Activated CD4-positive, alpha-beta memory T cell treated with anti-CD3 and anti-CD28 coated beads for 36 hours (primary cell): ENCODE measurements at regions not wholly inside any gene's neighbourhood (a gene's known extent, or its start where the extent isn't known, plus 50 kb on each side); places are given as distances from the start of the nearest gene placed in this dataset.

ENCODE experiments used
- CTCF ChIA-PET: fragments of 350-600 bp; sonication (Branson Sonifier 250); formaldehyde crosslinking; loops from one replicate; lab custom pipeline; 2021; ENCODE audit warnings: antibody characterized with exemption, inconsistent platforms; lab: Charles Lee
- POLR2A ChIA-PET: fragments of 350-600 bp; sonication (Branson Sonifier 250); formaldehyde crosslinking; loops from one replicate; lab custom pipeline; 2021; ENCODE audit warnings: antibody characterized with exemption; lab: Charles Lee
- DNase-seq: peaks from one replicate; pipeline ENCODE4 v3.0.0-alpha.2; 2020
- H3K27ac Mint-ChIP-seq: one replicate; pipeline ENCODE4 v1.8.0; 2021; ENCODE audit warnings: mixed read lengths
- H3K27me3 Mint-ChIP-seq: one replicate; pipeline ENCODE4 v1.8.0; 2021; ENCODE audit warnings: mixed read lengths
- H3K36me3 Mint-ChIP-seq: one replicate; pipeline ENCODE4 v1.8.0; 2021; ENCODE audit warnings: mixed read lengths
- H3K4me1 Mint-ChIP-seq: one replicate; pipeline ENCODE4 v1.8.0; 2021; ENCODE audit warnings: low read depth, mixed read lengths
- H3K4me3 Mint-ChIP-seq: one replicate; pipeline ENCODE4 v1.8.0; 2021; ENCODE audit warnings: mild to moderate bottlenecking, mixed read lengths
- H3K9me3 Mint-ChIP-seq: one replicate; pipeline ENCODE4 v1.8.0; 2021; ENCODE audit warnings: mixed read lengths
- intact Hi-C: fragments of 100-400 bp; cut with micrococcal nuclease; formaldehyde crosslinking; loops from one replicate; pipeline ENCODE4 v1.15.1; 2023

DNA sequence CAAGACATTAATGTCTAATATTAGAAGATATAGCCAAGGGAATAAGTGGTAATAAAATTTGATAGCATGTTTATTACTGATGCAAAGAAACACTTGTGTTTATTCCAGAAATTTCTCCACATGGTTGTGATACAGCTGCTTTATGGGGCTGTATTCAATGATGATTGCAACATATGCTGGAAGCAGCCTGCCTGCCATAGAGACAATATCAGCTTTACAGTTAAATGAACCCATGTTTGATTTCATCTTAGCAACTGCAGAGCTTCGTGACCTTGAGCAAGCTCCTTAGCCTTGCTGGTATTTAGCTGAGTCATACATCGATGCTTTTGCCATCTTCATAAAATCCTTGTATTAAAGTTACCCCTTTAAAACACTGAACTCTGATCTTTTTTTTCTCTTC, 168.1 kb upstream of the STAC start:
- no peak for DNase-seq
- no peak overlapping the region for H3K4me3 Mint-ChIP-seq
- no peaks in the 10 kb centered on the region for H3K4me1 Mint-ChIP-seq
- intact Hi-C loops, result no loop called here
- ChIA-PET POLR2A (no interaction called here), CTCF (no interaction called here)
- no peaks in the 10 kb centered on the region for H3K9me3 Mint-ChIP-seq
- no peak overlapping the region for H3K27ac Mint-ChIP-seq
- H3K36me3 Mint-ChIP-seq, result no peaks in the 10 kb centered on the region
- no peaks in the 10 kb centered on the region for H3K27me3 Mint-ChIP-seq

DNA sequence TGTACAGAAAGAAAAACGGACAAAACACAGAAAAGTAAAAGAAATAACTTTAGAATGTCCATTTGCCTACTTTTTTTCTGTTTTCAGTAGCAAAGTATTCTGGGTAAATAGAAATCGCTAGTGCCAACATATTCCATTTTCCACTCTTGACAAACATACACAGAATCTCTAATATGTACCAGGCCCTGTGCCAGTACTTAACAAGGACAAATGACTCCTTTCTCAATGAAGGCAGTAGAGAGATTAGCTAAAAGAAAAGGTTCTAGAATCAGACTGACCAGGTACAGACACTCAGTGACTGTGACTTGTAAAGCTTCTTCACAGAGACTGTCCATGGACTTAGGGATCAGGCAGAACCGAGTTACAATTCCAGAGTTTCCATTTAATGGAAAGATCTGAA, 165.8 kb upstream of the STAC start:
- Mint-ChIP-seq H3K4me3 (no peak overlapping the region), H3K9me3 (no peaks in the 10 kb centered on the region), H3K4me1 (no peaks in the 10 kb centered on the region), H3K27me3 (no peaks in the 10 kb centered on the region), H3K27ac (no peak overlapping the region), H3K36me3 (no peaks in the 10 kb centered on the region)
- intact Hi-C loops, result no loop called here
- no peak for DNase-seq
- ChIA-PET POLR2A (no interaction called here), CTCF (no interaction called here)

DNA sequence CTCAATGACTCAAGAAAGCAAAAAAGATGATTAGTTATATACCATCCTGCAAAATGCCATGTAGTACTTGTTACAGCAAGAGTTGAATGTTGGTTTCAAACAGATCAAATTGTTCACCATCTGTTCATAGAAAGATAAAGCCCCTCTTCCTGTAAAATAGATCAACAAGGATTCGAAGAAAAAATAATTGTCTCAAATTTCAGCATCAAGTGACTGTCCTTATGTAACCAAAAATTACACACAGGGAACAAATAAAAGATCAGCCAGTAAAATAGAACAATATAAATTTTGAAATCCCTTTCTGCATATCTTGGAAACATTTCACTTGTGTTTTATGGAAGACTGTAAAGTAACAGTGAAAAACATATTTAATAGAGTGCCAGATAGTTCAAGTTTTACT, 165.1 kb upstream of the STAC start:
- H3K27me3 Mint-ChIP-seq, result no peaks in the 10 kb centered on the region
- H3K36me3 Mint-ChIP-seq, result no peaks in the 10 kb centered on the region
- intact Hi-C loops, result no loop called here
- POLR2A ChIA-PET, result no interaction called here
- H3K4me1 Mint-ChIP-seq, result no peaks in the 10 kb centered on the region
- no peaks in the 10 kb centered on the region for H3K9me3 Mint-ChIP-seq
- CTCF ChIA-PET, result no interaction called here
- DNase-seq, result no peak
- H3K4me3 Mint-ChIP-seq, result no peak overlapping the region
- H3K27ac Mint-ChIP-seq, result no peak overlapping the region

DNA sequence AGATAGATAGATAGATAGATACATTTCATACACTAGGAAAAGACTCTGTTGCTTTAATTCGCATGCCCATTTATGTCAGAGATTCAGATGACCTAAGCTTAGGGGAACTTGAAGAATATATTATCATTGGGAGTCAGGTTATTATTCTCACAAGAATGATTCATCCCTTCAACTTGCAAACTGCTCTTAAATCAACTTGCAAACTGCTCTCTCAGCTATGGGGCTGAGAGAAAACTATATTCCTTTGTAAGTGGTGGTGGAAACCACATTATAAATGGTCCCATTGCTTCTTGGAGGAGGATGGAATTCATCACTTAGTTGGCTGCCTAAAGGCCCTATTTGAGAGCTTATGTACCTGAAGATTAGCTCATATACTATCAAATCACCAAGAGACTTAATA, 160.9 kb upstream of the STAC start:
- H3K27me3 Mint-ChIP-seq, result no peaks in the 10 kb centered on the region
- POLR2A ChIA-PET, result no interaction called here
- intact Hi-C loops, result no loop called here

DNA sequence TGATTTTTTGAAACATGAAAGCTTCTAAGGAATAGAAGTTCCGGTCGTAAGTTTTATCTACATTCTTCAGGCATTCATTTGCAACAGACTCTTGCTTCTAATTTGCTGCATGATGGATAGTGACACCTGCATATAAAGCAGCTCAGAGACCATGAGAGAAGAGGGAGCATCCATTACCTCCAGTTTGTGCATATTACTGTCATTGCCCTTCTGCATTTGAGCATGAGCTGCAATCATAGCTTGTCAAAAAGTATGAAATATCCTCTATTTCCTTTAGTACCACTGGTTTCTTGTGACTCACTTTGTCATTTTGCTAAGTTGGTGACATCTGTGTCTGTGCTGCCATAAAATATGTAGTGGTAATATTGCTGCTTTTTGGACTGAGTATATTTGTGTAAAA, 160.1 kb upstream of the STAC start:
- Mint-ChIP-seq H3K27me3 (peaks cover under 1% of the 10 kb centered on the region), H3K36me3 (no peaks in the 10 kb centered on the region), H3K27ac (no peak overlapping the region), H3K4me3 (no peak overlapping the region), H3K9me3 (peaks cover 1% of the 10 kb centered on the region), H3K4me1 (no peaks in the 10 kb centered on the region)
- POLR2A ChIA-PET, result no interaction called here
- no peak for DNase-seq
- intact Hi-C loops, result no loop called here
- CTCF ChIA-PET, result no interaction called here

More for the DNA sequence above, 160.9 kb upstream of the STAC start:
- Mint-ChIP-seq H3K36me3 (no peaks in the 10 kb centered on the region), H3K4me3 (no peak overlapping the region), H3K4me1 (no peaks in the 10 kb centered on the region), H3K9me3 (no peaks in the 10 kb centered on the region), H3K27ac (no peak overlapping the region)
- DNase-seq, result no peak
- CTCF ChIA-PET, result no interaction called here

DNA sequence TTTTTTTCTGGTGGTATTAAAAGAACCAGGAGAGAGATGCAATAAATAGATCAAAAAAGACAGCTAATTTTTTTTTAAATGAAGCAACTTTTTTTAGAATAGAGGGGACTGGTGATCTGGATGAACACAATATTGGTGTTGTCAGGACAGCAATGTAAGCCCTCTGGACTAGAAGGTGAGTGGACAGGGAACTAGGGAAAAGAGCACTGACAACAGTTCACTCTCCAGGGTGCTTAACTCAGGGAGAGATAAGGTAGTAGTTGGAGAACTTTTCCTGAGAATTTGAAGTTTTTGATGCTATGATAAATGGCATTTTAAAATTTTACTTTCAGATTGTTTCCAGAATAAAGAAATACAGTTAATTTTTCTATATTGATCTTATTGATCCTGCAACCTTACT, 158.3 kb upstream of the STAC start:
- POLR2A ChIA-PET, result no interaction called here
- H3K9me3 Mint-ChIP-seq, result peaks cover 4% of the 10 kb centered on the region
- H3K36me3 Mint-ChIP-seq, result no peaks in the 10 kb centered on the region
- CTCF ChIA-PET, result no interaction called here
- peaks cover 2% of the 10 kb centered on the region for H3K27me3 Mint-ChIP-seq
- H3K27ac Mint-ChIP-seq, result no peak overlapping the region
- H3K4me3 Mint-ChIP-seq, result no peak overlapping the region
- no peak for DNase-seq
- H3K4me1 Mint-ChIP-seq, result no peaks in the 10 kb centered on the region
- intact Hi-C loops, result no loop called here

DNA sequence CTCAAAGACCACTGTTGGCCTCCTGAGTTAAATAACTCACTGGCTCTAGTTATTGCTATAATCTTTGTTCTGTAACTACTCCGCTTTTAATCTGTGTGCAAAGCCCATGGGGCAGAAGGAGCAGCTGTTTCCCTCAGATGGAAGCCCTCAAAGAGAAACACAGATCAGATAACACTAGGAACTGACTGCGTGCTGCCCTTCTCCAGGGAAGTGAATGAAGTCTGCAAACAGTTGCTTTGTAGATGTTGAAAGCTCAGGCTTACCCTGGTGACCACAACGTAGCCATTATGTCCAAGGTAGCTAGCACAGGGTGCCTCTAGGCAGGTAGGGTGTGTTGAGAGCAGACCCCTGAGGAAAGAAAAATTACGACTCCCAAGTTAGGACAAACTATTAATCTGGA, 152.3 kb upstream of the STAC start:
- no peaks in the 10 kb centered on the region for H3K36me3 Mint-ChIP-seq
- H3K27ac Mint-ChIP-seq, result no peak overlapping the region
- H3K4me1 Mint-ChIP-seq, result no peaks in the 10 kb centered on the region
- no peak for DNase-seq
- H3K4me3 Mint-ChIP-seq, result no peak overlapping the region
- intact Hi-C loops, result no loop called here
- H3K9me3 Mint-ChIP-seq, result peaks cover 4% of the 10 kb centered on the region
- H3K27me3 Mint-ChIP-seq, result peaks cover 2% of the 10 kb centered on the region
- POLR2A ChIA-PET, result no interaction called here
- CTCF ChIA-PET, result no interaction called here

DNA sequence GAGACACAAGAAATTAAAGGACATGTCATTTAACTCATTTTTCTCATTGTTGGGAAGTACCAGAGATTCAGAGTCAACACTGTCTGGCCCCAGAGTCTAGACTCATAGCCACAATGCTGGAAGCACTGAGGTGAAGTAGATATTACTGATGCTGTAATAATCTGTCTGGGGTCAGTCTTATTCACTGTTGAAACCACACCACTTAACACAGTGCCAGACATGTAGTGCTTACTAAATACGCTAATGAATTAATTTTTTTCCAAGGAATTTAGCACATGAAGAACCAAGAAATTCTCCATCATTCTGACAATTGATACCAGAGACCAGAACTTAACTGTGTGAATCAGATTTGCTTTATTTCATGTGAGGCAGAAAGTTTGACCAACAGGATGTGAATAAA, 150.8 kb upstream of the STAC start:
- H3K27me3 Mint-ChIP-seq, result peaks cover 2% of the 10 kb centered on the region
- CTCF ChIA-PET, result no interaction called here
- H3K4me3 Mint-ChIP-seq, result no peak overlapping the region
- no peaks in the 10 kb centered on the region for H3K4me1 Mint-ChIP-seq
- H3K36me3 Mint-ChIP-seq, result no peaks in the 10 kb centered on the region
- DNase-seq, result no peak
- POLR2A ChIA-PET, result no interaction called here
- H3K27ac Mint-ChIP-seq, result no peak overlapping the region
- intact Hi-C loops, result no loop called here
- peaks cover 4% of the 10 kb centered on the region for H3K9me3 Mint-ChIP-seq

DNA sequence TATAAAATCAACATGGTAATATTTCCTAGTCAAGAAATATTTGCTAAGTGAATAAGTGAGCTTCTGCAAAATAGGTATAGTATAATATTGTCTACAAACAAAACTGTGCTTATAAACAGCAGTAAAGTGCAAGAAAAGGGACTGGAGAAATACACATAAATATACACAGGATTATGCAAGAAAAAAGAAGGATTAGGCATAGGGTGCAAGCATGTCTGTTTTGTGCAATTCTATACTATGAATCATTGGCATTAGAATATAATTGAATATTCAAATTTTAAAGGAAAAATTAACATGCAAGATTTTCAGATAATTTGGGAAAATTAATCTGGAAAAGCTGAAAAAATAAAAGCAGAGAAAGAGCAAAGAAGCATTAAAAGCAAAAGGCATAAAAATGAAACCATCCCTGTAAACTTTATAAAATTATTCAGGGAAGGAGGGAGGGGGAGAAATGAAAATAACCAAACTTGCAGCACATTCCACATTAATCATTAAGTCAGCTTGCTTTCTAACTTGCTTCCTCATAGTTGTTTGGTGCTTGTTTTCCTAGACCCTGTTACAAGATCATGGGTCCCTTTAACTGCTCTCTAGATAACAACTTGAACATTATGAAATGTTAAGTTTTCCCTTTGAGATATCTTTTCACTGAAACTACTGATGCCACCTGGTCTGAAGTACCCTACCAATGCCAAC, 147.4 kb upstream of the STAC start:
- Mint-ChIP-seq H3K4me1 (no peaks in the 10 kb centered on the region), H3K27me3 (no peaks in the 10 kb centered on the region), H3K4me3 (no peak overlapping the region), H3K36me3 (no peaks in the 10 kb centered on the region), H3K27ac (no peak overlapping the region), H3K9me3 (peaks cover 11% of the 10 kb centered on the region)
- ChIA-PET POLR2A (no interaction called here), CTCF (no interaction called here)
- no peak for DNase-seq
- intact Hi-C loops, result no loop called here

DNA sequence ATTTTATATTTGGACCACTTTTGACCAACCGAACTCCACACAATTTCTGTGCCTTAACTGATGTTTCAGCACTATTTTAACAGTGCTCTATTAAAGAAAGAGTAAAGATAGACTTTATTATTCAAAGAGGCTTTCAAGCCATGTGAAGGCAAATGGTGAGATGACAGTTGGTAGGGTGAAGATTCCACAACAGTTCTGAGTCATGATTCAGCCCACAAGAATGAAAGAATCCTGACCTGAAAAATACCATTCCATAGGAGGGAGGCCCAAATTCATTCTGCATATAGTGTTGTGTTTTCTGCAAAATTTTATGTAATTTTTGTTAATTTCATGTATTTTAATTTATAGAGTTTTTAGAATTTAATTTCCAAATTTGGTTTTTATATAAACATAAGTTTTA, 135.6 kb upstream of the STAC start:
- DNase-seq, result no peak
- no peak overlapping the region for H3K27ac Mint-ChIP-seq
- H3K36me3 Mint-ChIP-seq, result no peaks in the 10 kb centered on the region
- H3K4me1 Mint-ChIP-seq, result no peaks in the 10 kb centered on the region
- H3K27me3 Mint-ChIP-seq, result no peaks in the 10 kb centered on the region
- ChIA-PET POLR2A (no interaction called here), CTCF (no interaction called here)
- H3K4me3 Mint-ChIP-seq, result no peak overlapping the region
- H3K9me3 Mint-ChIP-seq, result no peaks in the 10 kb centered on the region
- intact Hi-C loops, result no loop called here

DNA sequence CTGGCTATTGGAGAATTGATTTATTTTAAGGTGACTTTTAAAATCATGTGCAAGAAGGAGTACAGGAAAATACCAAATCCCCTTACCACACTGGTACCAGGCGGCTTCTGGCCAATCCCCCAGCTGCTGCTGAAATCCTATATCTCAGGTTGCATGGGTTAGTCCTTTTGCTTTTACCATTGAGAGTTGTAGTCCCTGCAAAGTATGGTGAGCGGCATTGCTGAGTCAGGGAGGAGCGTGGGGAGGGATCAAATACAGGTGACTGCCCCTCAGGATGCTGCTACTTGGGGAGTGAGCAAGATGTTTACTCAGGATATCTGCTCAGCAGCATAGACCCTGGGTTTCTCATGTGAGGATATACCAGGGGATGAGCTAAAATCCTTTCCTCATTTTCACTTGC, 131.9 kb upstream of the STAC start:
- Mint-ChIP-seq H3K27me3 (no peaks in the 10 kb centered on the region), H3K4me1 (no peaks in the 10 kb centered on the region), H3K4me3 (no peak overlapping the region), H3K27ac (no peak overlapping the region), H3K9me3 (peaks cover 16% of the 10 kb centered on the region), H3K36me3 (no peaks in the 10 kb centered on the region)
- intact Hi-C loops, result no loop called here
- ChIA-PET POLR2A (no interaction called here), CTCF (no interaction called here)
- no peak for DNase-seq

DNA sequence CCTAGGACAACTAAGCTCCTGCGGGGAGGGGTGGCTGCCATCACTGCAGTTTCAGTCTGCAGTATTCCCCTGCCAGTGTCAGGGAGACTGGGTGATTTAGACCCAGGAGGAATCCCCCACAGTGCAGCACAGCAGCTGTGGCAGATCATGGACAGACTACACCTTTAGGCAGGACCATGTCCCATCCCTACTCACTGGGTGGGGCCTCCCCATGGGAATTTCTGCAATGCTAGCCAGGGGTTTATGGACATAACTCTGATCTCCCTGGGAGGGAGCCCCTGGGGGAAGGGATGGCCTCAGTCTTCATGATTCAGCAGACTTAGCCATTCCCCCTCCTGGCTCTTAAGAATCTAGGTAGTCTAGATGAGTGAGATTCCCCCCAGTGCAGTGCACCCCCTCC, 130.1 kb upstream of the STAC start:
- POLR2A ChIA-PET, result no interaction called here
- H3K27ac Mint-ChIP-seq, result no peak overlapping the region
- no peak overlapping the region for H3K4me3 Mint-ChIP-seq
- intact Hi-C loops, result no loop called here
- H3K27me3 Mint-ChIP-seq, result no peaks in the 10 kb centered on the region
- CTCF ChIA-PET, result no interaction called here
- H3K4me1 Mint-ChIP-seq, result no peaks in the 10 kb centered on the region
- H3K36me3 Mint-ChIP-seq, result no peaks in the 10 kb centered on the region
- peaks cover 23% of the 10 kb centered on the region for H3K9me3 Mint-ChIP-seq
- DNase-seq, result no peak

DNA sequence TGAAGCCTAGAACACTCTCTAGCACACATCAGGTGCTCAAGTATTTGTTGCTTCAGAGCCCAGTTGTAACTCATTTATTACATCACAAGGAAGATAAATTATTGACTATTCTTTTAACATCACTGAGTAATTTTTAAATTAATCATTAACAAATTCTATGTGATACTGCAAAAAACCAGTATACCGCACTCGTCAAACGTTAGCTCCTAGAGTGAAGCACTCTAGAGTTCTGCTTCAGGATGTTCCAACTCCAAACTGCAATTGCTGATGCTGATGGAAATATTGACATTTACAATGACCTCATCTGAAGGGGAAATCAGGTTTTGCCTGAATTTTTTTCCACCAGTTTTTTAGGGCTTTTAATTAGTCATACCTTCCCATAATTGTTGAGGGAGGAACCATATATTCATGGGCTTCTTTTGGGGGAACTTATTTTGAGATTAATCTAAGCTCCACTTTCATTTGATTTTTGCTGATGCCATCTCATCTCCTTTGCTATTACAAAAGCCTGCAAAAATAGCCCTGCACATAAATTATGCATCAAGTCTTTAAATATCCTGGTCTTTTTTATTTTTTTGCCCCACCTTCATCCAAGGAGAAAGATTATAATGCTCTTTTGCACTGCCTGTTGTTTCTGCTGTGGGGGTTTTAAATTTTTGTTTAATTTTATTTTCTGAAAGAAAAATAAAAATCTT, 123.0 kb upstream of the STAC start:
- no peaks in the 10 kb centered on the region for H3K27me3 Mint-ChIP-seq
- POLR2A ChIA-PET, result no interaction called here
- peaks cover 17% of the 10 kb centered on the region for H3K9me3 Mint-ChIP-seq
- CTCF ChIA-PET, result no interaction called here
- H3K27ac Mint-ChIP-seq, result no peak overlapping the region
- H3K4me3 Mint-ChIP-seq, result no peak overlapping the region
- DNase-seq, result no peak
- intact Hi-C loops, result no loop called here
- H3K4me1 Mint-ChIP-seq, result no peaks in the 10 kb centered on the region
- no peaks in the 10 kb centered on the region for H3K36me3 Mint-ChIP-seq
